Ovary (tissue), 3 donors: ENCODE measurements at regions not wholly inside any gene's neighbourhood (a gene's known extent, or its start where the extent isn't known, plus 50 kb on each side); places are given as distances from the start of the nearest gene placed in this dataset.

Experiments
- CTCF ChIP-seq, 3 donors: fragments of 450-650 bp in 2 of 3; fragments of 200-600 bp in 1 of 3; IDR thresholded peaks; one replicate each; pipeline versions ENCODE4 v1.5.1 to v1.8.0; 2016 to 2022; ENCODE audit warnings: antibody characterized with exemption in 3 of 3, mild to moderate bottlenecking in 1 of 3
- EP300 ChIP-seq: sonication (generic); formaldehyde crosslinking; IDR thresholded peaks from one replicate; pipeline ENCODE4 v1.6.1; 2017; ENCODE audit warnings: antibody characterized with exemption
- POLR2A ChIP-seq: fragments of 450-650 bp; IDR thresholded peaks from one replicate; pipeline ENCODE4 v1.6.1; 2017; ENCODE audit warnings: antibody characterized with exemption, mild to moderate bottlenecking, moderate library complexity
- donor health status: DM: no; HTN: no; CAD: no.

GRCh38 chr12:77228376-77228775, 163.0 kb upstream of the E2F7 start:
- TF ChIP-seq CTCF (IDR thresholded peaks at IDR 0.05): no peak
- TF ChIP-seq POLR2A: no peak
- TF ChIP-seq EP300: no peak
